ENCODE measurements at regions not wholly inside any gene's neighbourhood (a gene's known extent, or its start where the extent isn't known, plus 50 kb on each side); places are given as distances from the start of the nearest gene placed in this dataset.
"Not testable (repeated sequence)": the region's sequence is repeated elsewhere in the genome, so short reads cannot be mapped to it uniquely, and the experiment has no call there.

- H3K4me3 Mint-ChIP-seq: no peak overlapping the region
- no peak for TF ChIP-seq CTCF (conservative IDR thresholded peaks at IDR 0.05)
- no peaks in the 10 kb centered on the region for H3K4me1 Mint-ChIP-seq (ENCODE audit: unreplicated experiment)
- DNase-seq (ENCODE audit: extremely low spot score, unreplicated experiment): no peak
- H3K36me3 Mint-ChIP-seq: no peaks in the 10 kb centered on the region
- H3K9me3 Mint-ChIP-seq: no peaks in the 10 kb centered on the region
- no peaks in the 10 kb centered on the region for H3K27me3 Mint-ChIP-seq
- no peak overlapping the region for H3K27ac Mint-ChIP-seq
Measured at GRCh38 chrX:128616933-128617332, 564.7 kb upstream of the ACTRT1 start.

- not testable (repeated sequence) for H3K4me3 Mint-ChIP-seq; H3K9me3 Mint-ChIP-seq; H3K27ac Mint-ChIP-seq; DNase-seq (ENCODE audit: extremely low spot score, unreplicated experiment); H3K27me3 Mint-ChIP-seq; H3K4me1 Mint-ChIP-seq (ENCODE audit: unreplicated experiment); H3K36me3 Mint-ChIP-seq
Measured at GRCh38 chrX:128606817-128607216, 554.6 kb upstream of the ACTRT1 start.

- H3K9me3 Mint-ChIP-seq; H3K27me3 Mint-ChIP-seq; H3K4me1 Mint-ChIP-seq (ENCODE audit: unreplicated experiment); DNase-seq (ENCODE audit: extremely low spot score, unreplicated experiment); H3K27ac Mint-ChIP-seq; H3K36me3 Mint-ChIP-seq; H3K4me3 Mint-ChIP-seq: not testable (repeated sequence)
Measured at GRCh38 chrX:128606357-128606756, 554.2 kb upstream of the ACTRT1 start.

- Mint-ChIP-seq H3K9me3 (peaks cover 2% of the 10 kb centered on the region), H3K27me3 (no peaks in the 10 kb centered on the region), H3K36me3 (no peaks in the 10 kb centered on the region), H3K4me1 (ENCODE audit: unreplicated experiment) (no peaks in the 10 kb centered on the region), H3K27ac (no peak overlapping the region), H3K4me3 (no peak overlapping the region)
- DNase-seq (ENCODE audit: extremely low spot score, unreplicated experiment): no peak
- no peak for TF ChIP-seq CTCF (conservative IDR thresholded peaks at IDR 0.05)
Measured at GRCh38 chrX:128601706-128602105, 549.5 kb upstream of the ACTRT1 start.

GRCh38 chrX:128599632-128600031 is 547.4 kb upstream of the ACTRT1 start:
- DNase-seq (ENCODE audit: extremely low spot score, unreplicated experiment): no peak
- no peak overlapping the region for H3K27ac Mint-ChIP-seq
- no peaks in the 10 kb centered on the region for H3K27me3 Mint-ChIP-seq
- no peaks in the 10 kb centered on the region for H3K4me1 Mint-ChIP-seq (ENCODE audit: unreplicated experiment)
- peaks cover 5% of the 10 kb centered on the region for H3K9me3 Mint-ChIP-seq
- no peaks in the 10 kb centered on the region for H3K36me3 Mint-ChIP-seq
- H3K4me3 Mint-ChIP-seq: no peak overlapping the region
- no peak for TF ChIP-seq CTCF (conservative IDR thresholded peaks at IDR 0.05)

GRCh38 chrX:128582036-128582435 is 529.8 kb upstream of the ACTRT1 start:
- Mint-ChIP-seq H3K4me3 (no peak overlapping the region), H3K27ac (no peak overlapping the region), H3K27me3 (no peaks in the 10 kb centered on the region), H3K4me1 (ENCODE audit: unreplicated experiment) (no peaks in the 10 kb centered on the region), H3K9me3 (no peaks in the 10 kb centered on the region), H3K36me3 (no peaks in the 10 kb centered on the region)
- TF ChIP-seq CTCF (conservative IDR thresholded peaks at IDR 0.05): no peak
- no peak for DNase-seq (ENCODE audit: extremely low spot score, unreplicated experiment)

- H3K36me3 Mint-ChIP-seq: no peaks in the 10 kb centered on the region
- H3K27me3 Mint-ChIP-seq: no peaks in the 10 kb centered on the region
- H3K4me3 Mint-ChIP-seq: no peak overlapping the region
- H3K27ac Mint-ChIP-seq: no peak overlapping the region
- H3K9me3 Mint-ChIP-seq: no peaks in the 10 kb centered on the region
- no peak for TF ChIP-seq CTCF (conservative IDR thresholded peaks at IDR 0.05)
- no peaks in the 10 kb centered on the region for H3K4me1 Mint-ChIP-seq (ENCODE audit: unreplicated experiment)
- DNase-seq (ENCODE audit: extremely low spot score, unreplicated experiment): no peak
Measured at GRCh38 chrX:128581615-128582014, 529.4 kb upstream of the ACTRT1 start.

All from type B pancreatic cell (in vitro differentiated cells).